NCI-H2227 treated with DMSO at 0.1 percent for 48 hours (cell line): ENCODE measurements at regions not wholly inside any gene's neighbourhood (a gene's known extent, or its start where the extent isn't known, plus 50 kb on each side); places are given as distances from the start of the nearest gene placed in this dataset.

Experiments
- DNase-seq: peaks from one replicate; lab custom pipeline; 2025; lab: John Stamatoyannopoulos, UW

DNA sequence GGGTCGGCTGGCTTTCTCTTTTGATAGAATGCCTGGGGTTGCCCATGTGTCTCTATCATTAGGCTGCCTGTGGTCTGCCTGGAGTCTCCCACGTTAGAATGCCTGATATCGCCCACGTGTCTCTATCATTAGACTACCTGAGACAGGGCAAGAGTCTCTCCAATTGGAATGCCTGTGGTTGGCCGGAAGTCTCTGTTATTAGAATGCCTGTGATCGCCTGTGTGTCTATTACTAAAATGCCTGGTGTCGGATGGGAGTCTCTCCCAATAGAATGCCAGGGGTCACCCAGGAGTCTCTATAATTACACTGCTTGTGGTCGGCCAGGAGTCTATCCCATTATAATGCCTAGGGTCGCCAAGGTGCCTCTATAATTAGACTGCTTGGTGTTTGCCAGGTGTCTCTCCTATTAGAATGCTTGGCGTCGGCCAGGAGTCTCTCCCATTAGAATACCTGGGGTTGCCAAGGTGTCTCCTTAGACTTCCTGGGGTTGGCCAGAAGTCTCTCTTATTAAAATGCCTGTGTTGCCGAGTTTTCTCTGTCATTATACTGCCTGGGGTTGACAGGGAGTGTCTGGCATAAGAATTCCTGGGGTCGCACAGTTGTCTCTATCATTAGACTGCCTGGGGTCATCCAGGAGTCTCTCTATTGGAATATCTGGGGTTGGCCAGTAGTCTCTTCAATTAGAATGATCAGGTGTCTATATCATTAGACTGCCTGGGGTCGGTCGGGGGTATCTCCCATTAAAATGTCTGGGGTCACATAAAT lies 2272.8 kb downstream of the TP53TG3F start:
- DNase-seq, result no peak

DNA sequence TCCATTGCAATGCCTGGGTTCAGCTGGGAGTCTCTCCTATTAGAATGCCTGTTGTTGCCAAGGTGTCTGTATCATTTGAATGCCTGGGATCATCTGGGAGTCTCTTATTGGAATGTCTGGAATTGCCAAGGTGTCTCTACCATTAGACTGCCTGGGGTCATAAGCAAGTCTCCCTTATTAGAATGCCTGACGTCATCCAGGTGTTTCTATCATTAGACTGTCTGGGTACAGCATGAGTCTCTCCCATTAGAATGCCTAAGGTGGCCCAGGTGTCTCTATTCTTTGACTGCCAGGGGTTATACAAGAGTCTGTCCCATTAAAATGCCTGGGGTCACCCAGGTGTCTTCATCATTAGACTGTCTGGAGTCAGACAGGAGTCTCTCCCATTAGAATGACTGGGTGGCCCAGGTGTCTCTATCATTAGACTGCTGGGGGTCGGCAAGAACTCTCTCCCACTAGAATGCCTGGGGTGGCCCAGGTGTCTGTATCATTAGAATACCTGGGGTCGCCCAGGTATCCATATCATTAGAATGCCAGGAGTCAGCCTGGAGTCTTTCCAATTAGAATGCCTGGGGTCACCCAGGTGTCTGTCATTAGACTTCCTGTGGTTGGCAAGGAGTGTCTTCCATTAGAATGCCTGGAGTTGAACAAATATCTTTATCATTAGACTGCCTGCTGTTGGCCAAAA lies 2274.0 kb downstream of the TP53TG3F start:
- no peak for DNase-seq

DNA sequence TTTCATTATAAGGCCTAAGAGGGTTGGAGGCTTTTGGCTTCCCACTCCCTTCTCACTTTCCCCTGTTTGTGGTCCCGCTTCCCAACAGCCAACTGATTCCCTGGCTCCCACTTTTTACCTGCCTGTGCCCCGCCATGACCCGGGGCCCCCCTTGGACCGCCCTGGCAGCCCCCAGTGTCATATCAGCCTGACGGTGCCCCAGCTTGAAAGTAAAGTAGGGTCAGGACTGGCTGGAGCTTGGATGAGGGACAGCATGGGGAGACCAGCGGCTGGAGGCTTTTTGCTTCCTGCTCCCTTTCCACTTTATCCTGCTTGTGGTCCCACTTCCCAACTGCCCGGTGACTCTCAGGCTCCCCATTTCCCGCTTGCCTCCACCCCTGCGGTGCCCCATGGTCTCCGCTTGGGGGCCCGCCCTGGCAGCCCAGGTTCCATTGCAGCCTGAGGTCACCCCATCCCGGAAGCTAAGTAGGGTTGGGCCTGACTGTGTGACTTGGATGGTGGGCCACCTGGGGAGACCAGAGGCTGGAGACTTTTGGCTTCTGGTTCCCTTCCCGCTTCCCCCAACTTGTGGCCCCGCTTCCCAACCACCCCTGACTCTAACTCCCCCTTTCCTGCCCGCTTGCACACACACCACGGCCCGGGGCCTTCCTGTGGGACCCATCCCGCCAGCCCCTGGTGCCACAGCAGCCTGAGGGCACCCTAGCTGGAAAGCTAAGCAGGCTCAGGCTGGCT lies 2274.7 kb downstream of the TP53TG3F start:
- DNase-seq, result no peak

DNA sequence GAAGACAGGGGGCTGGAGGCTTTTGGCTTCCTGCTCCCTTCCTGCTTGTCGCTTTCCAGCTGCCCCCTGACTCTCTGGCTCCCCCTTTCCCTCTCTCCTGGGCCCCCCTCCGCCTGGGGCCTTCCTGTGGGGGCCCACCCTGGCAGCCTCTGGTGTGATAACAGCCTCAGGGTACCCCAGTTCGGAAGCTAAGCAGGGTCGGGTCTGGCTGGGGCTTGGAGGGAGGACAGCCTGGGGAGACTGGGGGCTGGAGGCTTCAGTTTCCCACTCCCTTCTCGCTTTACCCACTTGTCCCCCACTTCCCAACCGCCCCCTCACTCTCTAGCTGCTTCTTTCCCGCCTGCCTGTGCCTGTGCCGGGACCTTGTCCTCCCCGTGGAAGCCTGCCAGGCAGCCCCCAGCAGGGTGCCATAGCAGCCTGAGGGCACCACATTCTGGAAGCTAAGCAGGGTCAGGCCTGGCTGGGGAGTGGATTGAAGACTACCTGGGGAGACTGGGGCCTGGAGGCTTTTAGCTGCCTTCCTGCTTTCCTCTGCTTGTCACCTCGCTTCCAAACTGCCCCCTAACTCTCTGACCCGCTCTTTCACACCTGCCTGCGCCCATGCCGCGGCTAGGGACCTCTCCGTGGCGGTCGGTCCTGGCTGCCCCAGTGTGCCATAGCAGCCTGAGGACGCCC lies 2275.5 kb downstream of the TP53TG3F start:
- DNase-seq, result no peak

DNA sequence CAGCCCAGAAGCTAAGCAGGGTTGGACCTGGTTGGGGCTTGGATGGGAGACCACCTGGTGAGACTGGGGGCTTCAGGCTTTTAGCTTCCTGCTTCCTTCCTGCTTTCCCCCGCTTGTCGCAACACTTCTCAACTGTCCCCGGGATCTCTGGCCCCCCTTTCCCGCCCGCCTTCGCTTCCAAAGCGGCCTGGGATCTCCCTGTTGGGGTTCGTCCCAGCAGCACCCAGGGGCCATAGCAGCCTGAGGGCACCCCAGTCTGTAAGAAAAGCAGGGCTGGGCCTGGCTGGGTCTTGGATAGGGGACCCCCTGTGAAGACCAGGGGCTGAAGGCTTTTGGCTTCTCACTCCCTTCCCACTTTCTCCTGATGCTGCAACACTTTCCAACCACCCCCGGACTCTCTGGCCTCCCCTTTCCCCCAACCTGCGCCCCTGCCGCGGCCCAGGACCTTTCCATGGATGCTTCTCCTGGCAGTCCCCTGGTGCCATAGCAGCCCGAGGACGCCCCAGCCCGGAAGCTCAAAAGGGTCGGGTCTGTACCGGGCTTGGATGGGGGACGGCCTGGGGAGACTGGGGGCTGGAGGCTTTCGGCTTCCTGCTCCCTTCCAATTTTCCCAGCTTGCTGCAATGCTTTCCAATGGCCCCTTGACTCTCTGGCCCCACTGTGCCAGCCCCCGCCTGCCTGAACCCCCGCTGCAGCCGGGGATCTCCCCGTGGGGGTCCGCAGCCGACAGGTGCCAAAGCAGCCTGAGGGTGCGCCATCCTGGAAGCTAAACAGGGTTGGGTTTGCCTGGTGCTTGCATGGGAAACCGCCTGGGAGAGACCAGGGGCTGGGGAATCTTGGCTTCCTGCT lies 2276.2 kb downstream of the TP53TG3F start:
- no peak for DNase-seq

DNA sequence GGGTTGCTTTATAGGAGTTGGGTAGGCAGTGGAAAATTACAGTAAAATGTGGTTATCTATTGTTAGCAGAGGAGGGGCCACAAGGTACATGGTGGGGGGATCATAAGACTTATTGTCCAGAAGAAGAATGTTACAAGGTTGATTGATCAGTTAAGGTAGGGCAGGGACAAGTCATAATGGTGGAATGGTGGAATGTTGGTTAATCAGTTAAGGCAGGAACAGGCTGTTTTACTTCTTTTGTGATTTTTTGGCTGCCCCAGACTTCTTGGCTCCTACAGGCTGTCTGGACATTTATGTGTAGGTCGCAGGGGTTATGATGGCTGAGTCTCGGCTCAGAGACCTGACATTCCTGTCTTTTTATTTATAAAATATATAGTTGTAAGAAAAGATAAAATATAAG lies 2277.1 kb downstream of the TP53TG3F start:
- no peak for DNase-seq

DNA sequence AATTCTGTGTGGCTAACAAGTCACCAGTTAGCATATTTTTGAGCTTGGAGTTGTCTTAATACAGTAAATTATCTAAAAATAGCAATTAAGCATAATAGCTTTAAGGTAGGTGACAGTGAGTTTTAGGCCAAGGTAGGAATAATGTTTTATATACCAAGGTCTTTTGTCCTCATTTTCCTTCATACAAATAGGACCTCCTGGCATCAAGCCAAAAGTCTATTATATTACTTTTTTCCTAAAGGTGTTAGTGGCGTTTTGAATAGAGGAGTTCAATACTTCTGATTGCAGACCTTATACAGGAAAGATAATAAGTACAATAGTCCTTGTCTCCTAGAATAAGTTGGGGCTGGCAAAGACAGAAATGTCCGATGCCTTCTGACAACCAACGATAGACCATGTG lies 2277.7 kb downstream of the TP53TG3F start:
- no peak for DNase-seq

DNA sequence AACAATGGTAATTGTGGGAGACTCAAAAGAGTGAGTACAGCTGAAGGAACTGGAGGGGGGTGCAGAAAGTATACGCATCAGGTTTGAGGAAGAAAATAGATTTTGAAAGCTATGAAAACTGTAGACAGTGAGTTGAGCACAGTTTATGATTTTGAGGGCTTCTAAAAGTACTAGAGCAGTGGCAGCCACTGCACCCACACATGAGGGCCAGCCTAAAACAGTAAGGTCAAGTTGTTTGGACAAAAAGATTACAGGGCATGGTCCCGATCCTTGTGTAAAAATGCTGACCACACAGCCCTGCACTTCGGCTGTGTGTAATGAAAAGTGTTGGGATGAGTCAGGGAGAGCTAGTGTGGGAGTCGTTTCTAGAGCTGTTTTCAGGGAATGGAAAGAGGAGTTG lies 2282.1 kb downstream of the TP53TG3F start:
- DNase-seq, result no peak

DNA sequence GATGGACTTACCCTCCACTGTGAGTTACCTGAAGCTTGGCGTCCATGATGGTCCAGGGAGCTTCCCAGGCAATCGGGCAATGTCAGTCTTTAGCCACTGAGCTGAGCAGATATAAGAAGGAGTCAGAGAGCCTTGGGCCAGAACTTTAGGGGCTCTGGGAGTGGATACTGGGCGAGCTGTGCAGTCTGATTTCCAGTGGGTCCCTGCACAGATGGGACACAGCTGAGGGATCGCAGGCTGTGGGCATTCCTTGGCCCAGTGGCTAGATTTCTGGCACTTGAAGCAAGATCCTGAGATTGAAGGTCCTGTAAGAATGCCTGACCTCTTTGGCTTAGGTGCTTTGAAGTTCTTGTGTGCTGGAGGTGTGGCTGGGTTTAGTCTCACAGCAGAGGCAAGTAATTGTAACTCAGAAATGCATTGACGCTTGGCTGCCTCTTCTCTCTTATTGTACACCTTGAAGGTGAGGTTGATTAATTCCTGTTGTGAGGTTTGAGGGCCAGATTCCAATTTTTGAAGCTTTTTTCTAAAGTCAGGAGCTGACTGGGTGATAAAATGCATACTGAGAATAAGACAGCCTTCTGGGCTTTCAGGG lies 2283.8 kb downstream of the TP53TG3F start:
- no peak for DNase-seq

DNA sequence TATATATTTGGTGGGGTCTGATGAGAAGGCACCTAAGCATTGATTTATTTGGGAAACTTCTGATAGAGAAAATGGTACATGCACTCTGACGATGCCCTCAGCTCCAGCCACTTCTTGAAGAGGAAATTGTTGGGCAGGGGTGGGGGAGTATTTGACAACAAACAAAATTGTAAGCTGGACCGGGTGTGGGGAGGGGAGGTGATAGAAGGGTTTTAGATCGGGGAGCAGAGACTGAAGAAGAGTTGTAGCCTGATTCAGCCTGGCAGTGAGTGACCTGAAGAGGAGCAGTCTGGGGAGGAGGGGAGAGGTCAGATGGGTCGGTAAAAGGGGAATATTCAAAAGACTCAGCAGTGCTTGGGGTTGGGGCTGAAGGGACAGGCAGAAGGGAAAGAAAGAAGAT lies 2284.7 kb downstream of the TP53TG3F start:
- no peak for DNase-seq

DNA sequence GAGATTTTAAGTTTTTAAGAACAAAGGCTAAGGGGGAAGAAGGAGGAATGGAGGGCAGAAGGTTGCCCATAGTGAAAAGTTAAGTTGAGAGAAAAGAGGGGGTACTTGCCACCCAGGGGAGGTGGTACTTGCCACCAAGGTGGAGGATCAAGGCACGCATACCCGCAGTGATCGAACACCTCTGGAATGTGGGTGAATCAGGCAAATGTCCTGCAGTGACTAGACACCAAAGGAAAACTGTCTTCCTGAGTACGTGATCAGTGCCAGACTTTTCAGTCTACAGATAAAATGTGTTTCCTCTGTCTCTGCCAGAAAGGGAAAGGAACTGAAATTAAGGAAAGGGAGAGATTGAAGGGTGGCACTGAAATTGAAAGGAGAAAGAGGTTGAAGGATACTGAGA lies 2285.3 kb downstream of the TP53TG3F start:
- DNase-seq, result no peak

DNA sequence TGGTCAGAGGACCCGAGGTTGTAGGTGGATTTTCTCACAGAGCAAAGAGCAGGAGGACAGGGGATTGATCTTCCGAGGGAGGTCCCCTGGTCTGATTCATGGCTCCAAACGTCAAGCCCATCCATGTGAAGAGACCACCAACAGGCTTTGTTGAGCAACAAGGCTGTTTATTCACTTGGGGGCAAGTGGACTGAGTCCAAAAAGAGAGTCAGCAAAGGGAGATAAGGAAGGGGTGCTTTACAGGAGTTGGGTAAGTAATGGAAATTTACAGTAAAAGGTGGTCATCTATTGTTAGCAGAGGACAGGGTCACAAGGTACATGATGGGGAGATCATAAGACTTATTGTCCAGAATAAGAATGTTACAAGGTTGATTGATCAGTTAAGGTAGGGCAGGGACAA lies 2285.8 kb downstream of the TP53TG3F start:
- DNase-seq, result no peak

DNA sequence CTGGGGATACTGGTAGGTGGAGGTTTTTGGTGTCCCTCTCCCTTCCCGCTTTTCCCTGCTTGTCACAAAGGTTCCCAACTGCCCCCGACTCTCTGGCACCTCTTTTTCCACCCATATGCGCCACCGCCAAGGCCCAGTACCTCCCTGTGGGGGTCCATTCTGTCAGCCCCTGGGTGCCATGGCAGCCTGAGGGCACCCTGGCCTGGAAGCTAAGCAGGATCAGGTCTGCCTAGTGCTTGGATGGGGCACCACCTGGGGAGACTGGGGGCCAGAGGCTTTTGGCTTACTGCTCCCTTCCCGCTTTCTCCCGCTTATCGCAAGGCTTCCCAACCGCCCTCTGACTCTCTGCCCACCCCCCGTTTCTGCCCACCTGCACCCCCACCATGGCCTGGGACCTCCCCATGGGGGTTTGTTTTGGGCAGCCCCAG lies 2286.4 kb downstream of the TP53TG3F start:
- DNase-seq, result no peak

DNA sequence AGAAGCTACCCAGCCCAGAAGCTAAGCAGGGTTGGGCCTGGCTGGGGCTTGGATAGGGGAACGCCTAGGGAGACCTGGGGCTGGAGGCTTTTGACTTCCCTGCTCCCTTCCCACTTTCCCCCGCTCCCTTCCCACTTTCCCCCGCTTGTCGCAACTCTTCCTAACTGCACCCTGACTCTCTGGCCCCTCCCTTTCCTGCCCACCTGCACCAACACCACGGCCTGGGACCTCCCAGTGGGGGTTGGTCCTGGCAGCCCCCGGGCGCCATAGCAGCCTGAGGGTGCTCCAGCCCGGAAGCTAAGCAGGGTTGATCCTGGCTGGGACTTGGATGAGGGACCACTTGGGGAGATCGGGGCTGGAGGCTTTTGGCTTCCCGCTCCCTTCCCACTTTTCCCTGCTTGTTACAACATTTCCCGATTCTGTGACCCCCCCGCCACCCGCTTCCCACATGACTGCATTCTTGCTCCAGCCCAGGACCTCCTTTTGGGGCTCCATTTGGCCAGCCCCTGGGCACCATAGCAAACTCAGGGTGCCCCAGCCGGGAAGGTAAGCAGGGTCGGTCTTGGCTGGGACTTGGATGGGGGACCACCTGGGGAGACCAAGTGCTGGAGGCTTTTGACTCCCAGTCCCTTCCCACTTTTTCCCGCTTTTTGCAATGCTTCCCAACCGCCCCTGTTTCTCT lies 2287.0 kb downstream of the TP53TG3F start:
- DNase-seq, result no peak

DNA sequence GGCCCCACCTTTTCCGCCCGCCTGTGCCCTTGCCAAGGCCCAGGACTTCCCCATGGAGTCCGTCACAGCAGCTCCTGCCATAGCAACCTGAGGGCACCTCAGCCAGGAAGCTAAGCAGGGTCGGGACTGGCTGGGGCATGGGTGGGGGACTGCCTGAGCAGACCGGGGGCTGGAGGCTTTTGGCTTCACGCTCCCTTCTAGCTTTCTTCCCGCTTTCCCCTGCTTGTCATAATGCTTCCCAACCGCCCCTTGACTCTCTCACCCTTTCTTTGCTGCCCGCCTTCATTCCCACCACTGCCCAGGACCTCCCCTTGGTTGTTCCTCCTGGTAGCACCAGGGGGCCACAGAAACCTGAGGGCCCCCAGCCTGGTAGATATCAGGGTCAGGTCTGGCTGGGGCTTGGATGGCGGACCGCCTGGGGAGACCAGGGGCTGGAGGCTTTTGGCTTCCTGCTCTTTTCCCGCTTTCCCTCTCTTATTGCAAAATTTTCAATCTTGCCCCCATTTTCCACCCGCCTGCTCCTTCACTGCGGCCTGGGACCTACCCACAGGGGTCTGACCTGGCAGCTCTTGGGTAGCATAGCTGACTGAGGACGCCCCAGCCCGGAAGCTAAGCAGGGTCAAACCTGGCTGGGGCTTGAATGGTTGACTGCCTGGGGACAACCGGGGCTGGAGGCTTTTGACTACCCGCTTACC lies 2287.7 kb downstream of the TP53TG3F start:
- DNase-seq, result no peak

DNA sequence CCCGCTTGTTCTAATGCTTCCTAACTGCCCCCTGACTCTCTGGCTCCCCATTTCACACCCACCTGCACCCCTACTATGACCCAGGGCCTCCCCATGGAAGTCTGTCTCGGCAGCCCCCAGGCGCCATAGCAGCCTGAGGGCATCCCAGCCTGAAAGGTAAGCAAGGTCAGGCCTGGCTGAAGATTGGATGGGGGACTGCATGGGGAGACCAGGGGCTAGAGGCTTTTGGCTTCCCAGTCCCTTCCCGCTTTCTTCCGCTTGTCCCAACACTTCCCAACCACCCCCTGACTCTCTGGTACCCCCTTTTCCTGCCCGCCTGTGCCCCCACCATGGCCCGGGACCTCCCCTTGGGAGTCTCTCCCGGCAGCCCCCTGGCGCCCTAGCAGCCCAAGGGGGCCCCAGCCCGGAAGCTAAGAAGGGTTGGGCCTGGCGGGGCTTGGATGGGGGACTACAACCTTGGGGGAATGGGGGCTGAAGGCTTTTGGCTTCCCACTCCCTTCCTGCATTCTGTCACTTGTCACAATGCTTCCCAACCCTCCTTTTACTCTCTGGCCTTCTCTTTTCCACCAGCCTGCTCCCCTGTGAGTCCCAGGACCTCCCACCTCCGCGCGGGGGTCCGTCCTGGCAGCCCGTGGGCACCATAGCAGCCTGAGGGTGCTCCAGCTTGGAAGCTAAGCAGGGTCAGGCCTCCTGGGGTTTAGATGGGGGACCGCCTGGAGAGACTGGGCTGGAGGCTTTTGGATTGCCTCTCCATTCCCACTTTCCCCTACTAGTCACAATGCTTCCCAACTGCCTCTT lies 2288.4 kb downstream of the TP53TG3F start:
- DNase-seq, result no peak

DNA sequence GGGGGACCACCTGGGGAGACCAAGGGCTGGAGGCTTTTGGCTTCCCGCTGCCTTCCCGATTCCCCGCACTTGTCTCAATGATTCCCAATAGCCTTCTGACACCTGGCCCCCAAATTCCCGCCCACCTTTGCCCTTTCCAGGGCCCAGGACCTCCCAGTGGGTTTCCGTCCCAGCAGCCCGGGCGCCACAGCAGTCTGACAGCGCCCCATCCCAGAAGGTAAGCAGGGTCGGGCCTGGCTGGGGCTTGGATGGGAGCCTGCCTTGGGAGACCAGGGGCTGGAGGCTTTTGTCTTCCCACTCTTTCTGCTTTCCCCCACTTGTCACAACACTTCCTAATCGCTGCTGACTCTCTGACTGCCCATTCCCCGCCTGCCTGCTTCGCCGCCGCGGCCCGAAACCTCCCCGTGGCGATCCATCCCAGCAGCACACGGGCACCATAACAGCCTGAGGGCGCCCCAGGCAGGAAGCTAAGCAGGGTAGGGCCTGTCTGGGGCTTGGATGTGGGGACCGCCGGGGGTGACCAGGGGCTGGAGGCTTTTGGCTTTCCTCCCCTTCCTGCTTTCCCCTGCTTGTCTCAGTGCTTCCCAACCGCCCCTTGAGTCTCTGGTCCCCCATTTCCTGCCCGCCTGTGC lies 2289.3 kb downstream of the TP53TG3F start:
- DNase-seq, result no peak
